ENCODE measurements at regions not wholly inside any gene's neighbourhood (a gene's known extent, or its start where the extent isn't known, plus 50 kb on each side); places are given as distances from the start of the nearest gene placed in this dataset.

DNA sequence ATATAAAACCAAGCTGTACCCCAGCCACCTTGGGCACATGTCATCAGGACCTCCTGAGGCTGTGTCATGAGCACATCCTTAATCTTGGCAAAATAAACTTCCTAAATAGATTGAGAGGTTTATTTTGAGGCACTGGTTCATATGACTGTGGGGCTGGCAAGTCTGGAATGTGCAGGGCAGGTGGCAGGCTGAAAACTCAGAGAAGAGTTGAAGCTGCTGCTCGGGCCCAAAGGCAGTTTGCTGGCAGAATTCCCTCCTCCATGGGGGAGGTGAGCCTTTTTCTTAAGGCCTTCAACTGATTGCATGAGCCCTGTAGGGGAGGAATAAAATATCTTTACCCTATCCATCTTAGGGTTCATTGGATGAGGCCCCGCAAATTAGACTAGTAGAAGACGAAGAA, 72.2 kb upstream of the CDK20 start:
- TF ChIP-seq POLR2AphosphoS5 (IDR thresholded peaks at IDR 0.05) (no peak), POLR2A (IDR thresholded peaks at IDR 0.05) (no peak)
- TF ChIP-seq, protein P1, sequence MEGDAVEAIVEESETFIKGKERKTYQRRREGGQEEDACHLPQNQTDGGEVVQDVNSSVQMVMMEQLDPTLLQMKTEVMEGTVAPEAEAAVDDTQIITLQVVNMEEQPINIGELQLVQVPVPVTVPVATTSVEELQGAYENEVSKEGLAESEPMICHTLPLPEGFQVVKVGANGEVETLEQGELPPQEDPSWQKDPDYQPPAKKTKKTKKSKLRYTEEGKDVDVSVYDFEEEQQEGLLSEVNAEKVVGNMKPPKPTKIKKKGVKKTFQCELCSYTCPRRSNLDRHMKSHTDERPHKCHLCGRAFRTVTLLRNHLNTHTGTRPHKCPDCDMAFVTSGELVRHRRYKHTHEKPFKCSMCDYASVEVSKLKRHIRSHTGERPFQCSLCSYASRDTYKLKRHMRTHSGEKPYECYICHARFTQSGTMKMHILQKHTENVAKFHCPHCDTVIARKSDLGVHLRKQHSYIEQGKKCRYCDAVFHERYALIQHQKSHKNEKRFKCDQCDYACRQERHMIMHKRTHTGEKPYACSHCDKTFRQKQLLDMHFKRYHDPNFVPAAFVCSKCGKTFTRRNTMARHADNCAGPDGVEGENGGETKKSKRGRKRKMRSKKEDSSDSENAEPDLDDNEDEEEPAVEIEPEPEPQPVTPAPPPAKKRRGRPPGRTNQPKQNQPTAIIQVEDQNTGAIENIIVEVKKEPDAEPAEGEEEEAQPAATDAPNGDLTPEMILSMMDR (IDR thresholded peaks at IDR 0.05 in 8 of 11, conservative IDR thresholded peaks at IDR 0.05 in 3 of 11) = no peak
- Histone ChIP-seq H3K4me3 (no peak overlapping the region), H3K4me1 (peaks cover 0 to 4% (median 0%) of the 10 kb centered on the region in 6 donors), H3K36me3 (no peaks in the 10 kb centered on the region), H3K27ac (no peak overlapping the region), H3K27me3 (replicated peaks in 1 of 7) (peaks cover 0 to 4% (median 0%) of the 10 kb centered on the region in 7 donors), H3K9me3 (peaks cover 0 to 28% (median 20%) of the 10 kb centered on the region in 8 donors)
- no peak for DNase-seq
- intact Hi-C loops (cut with DNase I; ENCODE audit: low total_unique reads) = no loop called here
- WGBS, 5 donors = 76 to 92% (median 86%) methylated on average over 3 of the region's 3 CpGs

DNA sequence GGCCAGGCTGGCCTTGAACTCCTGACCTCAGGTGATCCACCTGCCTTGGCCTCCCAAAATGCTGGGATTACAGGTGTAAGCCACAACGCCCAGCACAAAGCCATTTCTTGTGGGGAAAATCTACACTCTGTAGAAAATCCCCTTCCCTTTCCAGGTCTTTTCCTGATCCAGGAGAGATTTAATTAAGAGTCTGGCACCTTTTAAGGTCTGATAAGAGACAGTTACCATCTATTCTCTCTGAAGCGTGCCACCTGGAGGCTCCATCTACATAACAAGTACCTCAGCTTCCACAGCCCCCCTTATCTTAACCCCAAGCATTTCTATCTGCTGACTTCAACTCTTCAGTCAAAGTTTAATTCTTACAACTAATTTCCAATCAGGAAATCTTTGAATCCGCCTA, 71.4 kb upstream of the CDK20 start:
- H3K4me3 ChIP-seq = no peak overlapping the region
- H3K27ac ChIP-seq = no peak overlapping the region
- intact Hi-C loops (cut with DNase I; ENCODE audit: low total_unique reads) = no loop called here
- peaks cover 0 to 28% (median 20%) of the 10 kb centered on the region in 8 donors for H3K9me3 ChIP-seq
- peaks cover 0 to 4% (median 0%) of the 10 kb centered on the region in 6 donors for H3K4me1 ChIP-seq
- no peaks in the 10 kb centered on the region for H3K36me3 ChIP-seq
- DNase-seq = no peak
- WGBS, 5 donors = 79 to 92% (median 81%) methylated on average over 3 of the region's 3 CpGs
- H3K27me3 ChIP-seq (replicated peaks in 1 of 7) = peaks cover 0 to 4% (median 0%) of the 10 kb centered on the region in 7 donors
- TF ChIP-seq, protein P1 (IDR thresholded peaks at IDR 0.05 in 8 of 11, conservative IDR thresholded peaks at IDR 0.05 in 3 of 11) = no peak
- TF ChIP-seq POLR2AphosphoS5 (IDR thresholded peaks at IDR 0.05) (no peak), POLR2A (IDR thresholded peaks at IDR 0.05) (no peak)

DNA sequence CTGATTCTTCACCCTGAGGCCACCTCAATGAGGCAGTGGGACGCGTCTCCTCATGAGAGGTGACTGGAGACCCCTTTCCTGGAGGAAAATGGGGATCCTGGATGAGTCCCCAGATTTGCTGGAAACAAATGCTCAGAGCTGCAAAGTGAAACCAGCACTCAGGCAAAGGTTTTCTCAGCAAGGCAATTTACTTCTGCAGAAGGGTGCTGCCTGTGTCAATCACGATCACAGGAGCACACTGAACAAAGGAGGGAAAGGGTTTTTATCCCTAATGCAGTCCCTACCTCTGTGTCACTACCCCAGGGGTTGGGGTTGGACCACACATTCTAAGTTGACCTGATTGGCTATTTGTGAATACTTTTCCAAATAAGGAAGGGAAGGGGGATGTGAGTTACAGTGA, 69.9 kb upstream of the CDK20 start:
- Histone ChIP-seq H3K27ac (no peak overlapping the region), H3K27me3 (replicated peaks in 1 of 7) (no peaks in the 10 kb centered on the region)
- intact Hi-C loops (cut with DNase I; ENCODE audit: low total_unique reads) = no loop called here

DNA sequence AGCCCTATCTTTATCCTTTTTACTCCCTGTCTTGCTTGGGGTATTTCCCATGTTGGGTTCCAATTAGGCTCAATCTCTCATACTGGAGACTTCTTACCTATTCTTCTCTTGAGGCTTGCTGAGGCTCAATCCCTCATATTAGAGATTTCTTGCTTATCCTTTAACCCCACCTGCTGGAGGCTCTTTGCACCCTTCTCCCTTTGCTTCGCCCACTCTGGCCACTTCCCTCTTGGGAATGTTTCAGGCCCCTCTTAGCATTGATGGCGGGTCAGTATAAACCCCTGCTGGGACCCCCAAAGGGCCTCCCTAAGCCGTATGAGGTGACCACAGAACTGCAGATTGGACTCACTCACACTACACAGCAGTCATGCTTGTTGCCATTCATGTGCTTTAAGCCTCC, 69.3 kb upstream of the CDK20 start:
- intact Hi-C loops (cut with DNase I; ENCODE audit: low total_unique reads) = no loop called here
- H3K27ac ChIP-seq = no peak overlapping the region
- TF ChIP-seq, protein P1 (IDR thresholded peaks at IDR 0.05 in 8 of 11, conservative IDR thresholded peaks at IDR 0.05 in 3 of 11) = no peak
- TF ChIP-seq POLR2A (IDR thresholded peaks at IDR 0.05) = no peak
- TF ChIP-seq POLR2AphosphoS5 (IDR thresholded peaks at IDR 0.05) = no peak
- no peaks in the 10 kb centered on the region for H3K36me3 ChIP-seq
- no peak for DNase-seq
- no peaks in the 10 kb centered on the region for H3K27me3 ChIP-seq (replicated peaks in 1 of 7)
- WGBS, 5 donors = 80 to 87% (median 82%) methylated on average over 3 of the region's 3 CpGs
- H3K4me1 ChIP-seq = no peaks in the 10 kb centered on the region
- H3K4me3 ChIP-seq = no peak overlapping the region
- peaks cover 0 to 36% (median 24%) of the 10 kb centered on the region in 8 donors for H3K9me3 ChIP-seq

More for the DNA sequence above, 69.9 kb upstream of the CDK20 start:
- Histone ChIP-seq H3K36me3 (no peaks in the 10 kb centered on the region), H3K9me3 (peaks cover 0 to 31% (median 21%) of the 10 kb centered on the region in 8 donors), H3K4me3 (no peak overlapping the region), H3K4me1 (peaks cover 0 to 4% (median 0%) of the 10 kb centered on the region in 6 donors)
- no peak for DNase-seq
- TF ChIP-seq POLR2AphosphoS5 (IDR thresholded peaks at IDR 0.05) = no peak
- WGBS, 5 donors = 80 to 97% (median 93%) methylated on average over 3 of the region's 3 CpGs

DNA sequence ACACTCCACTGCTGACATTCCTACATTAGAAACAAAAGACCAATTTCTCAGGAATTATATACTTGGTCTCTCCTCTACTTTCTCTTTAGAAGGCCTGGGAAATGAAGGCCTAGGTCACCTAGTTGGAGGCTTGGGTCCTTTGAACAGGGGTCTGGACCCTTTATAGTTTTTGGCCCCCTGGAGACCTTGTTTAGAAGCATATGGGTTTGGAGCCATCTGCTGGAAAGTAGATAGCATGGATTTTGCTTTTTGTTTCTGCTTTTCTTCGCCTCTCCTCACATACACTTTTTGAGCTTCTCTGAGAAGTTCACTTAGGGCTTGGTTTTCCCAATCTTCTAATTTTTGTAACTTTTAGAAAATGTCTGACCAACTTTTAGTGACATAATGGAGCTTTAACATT, 67.1 kb upstream of the CDK20 start:
- intact Hi-C loops (cut with DNase I; ENCODE audit: low total_unique reads) = no loop called here
- no peak overlapping the region for H3K27ac ChIP-seq
- H3K36me3 ChIP-seq = no peaks in the 10 kb centered on the region
- TF ChIP-seq POLR2A (IDR thresholded peaks at IDR 0.05) = no peak
- TF ChIP-seq POLR2AphosphoS5 (IDR thresholded peaks at IDR 0.05) = no peak
- TF ChIP-seq, protein P1 (IDR thresholded peaks at IDR 0.05 in 8 of 11, conservative IDR thresholded peaks at IDR 0.05 in 3 of 11) = no peak
- no peak for DNase-seq
- no peaks in the 10 kb centered on the region for H3K4me1 ChIP-seq
- WGBS, 5 donors = 78 to 96% (median 88%) methylated on average over 1 of the region's 1 CpG
- H3K27me3 ChIP-seq (replicated peaks in 1 of 7) = no peaks in the 10 kb centered on the region
- H3K9me3 ChIP-seq = peaks cover 5 to 58% (median 46%) of the 10 kb centered on the region in 8 donors
- H3K4me3 ChIP-seq = no peak overlapping the region
